ENCODE measurements at regions not wholly inside any gene's neighbourhood (a gene's known extent, or its start where the extent isn't known, plus 50 kb on each side); places are given as distances from the start of the nearest gene placed in this dataset.

DNA sequence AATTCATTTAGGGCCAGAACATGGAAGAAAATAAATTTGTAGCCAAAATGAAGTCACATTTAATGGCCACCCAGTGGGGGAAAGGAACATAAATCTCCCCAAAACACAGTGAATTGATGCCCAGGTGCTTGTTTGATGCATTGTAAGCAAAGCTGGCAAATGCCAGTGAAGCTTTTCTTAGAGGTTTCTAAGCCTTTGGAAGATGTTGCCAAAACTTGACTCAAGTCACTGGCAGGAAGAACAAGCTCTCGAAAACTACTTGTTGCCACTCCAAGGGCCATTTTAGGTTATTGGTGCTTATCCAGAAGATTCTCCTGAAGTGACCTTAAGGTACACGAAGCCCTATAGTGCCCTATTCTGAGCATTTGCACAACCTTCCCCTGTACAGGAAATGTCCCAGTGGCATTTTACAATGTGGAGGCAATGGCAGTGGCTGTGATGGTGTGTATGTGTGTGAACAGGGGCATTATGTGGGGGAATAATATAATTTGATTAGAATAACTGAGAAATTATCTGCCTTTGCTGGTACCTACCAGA, 89.5 kb upstream of the NOVA1 start:
- H3K9ac ChIP-seq (ENCODE audit: insufficient read depth in 1 of 2, low read length in 2 of 2): no peak overlapping the region
- no peak for DNase-seq
- TF ChIP-seq, protein P1, sequence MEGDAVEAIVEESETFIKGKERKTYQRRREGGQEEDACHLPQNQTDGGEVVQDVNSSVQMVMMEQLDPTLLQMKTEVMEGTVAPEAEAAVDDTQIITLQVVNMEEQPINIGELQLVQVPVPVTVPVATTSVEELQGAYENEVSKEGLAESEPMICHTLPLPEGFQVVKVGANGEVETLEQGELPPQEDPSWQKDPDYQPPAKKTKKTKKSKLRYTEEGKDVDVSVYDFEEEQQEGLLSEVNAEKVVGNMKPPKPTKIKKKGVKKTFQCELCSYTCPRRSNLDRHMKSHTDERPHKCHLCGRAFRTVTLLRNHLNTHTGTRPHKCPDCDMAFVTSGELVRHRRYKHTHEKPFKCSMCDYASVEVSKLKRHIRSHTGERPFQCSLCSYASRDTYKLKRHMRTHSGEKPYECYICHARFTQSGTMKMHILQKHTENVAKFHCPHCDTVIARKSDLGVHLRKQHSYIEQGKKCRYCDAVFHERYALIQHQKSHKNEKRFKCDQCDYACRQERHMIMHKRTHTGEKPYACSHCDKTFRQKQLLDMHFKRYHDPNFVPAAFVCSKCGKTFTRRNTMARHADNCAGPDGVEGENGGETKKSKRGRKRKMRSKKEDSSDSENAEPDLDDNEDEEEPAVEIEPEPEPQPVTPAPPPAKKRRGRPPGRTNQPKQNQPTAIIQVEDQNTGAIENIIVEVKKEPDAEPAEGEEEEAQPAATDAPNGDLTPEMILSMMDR (IDR thresholded peaks at IDR 0.05; ENCODE audit: control extremely low read depth, extremely low read depth): no peak
- no peak for ATAC-seq (ENCODE audit: insufficient read depth, low FRiP score)
- no peak overlapping the region for H3K4me3 ChIP-seq
- peaks cover 0 to 5% (median 2%) of the 10 kb centered on the region in 4 donors for H3K9me3 ChIP-seq (ENCODE audit: control insufficient read depth in 4 of 4, insufficient read depth in 3 of 4, low read length in 3 of 4)
- H3K27ac ChIP-seq (ENCODE audit: low read depth in 1 of 2, low read length in 1 of 2): no peak overlapping the region
- 45 to 89% methylated on average over 2 of the region's 2 CpGs for WGBS, 2 donors
- no peaks in the 10 kb centered on the region for H3K36me3 ChIP-seq (ENCODE audit: control insufficient read depth in 4 of 4, insufficient read depth in 4 of 4, low read length in 4 of 4)
- no peaks in the 10 kb centered on the region for H3K27me3 ChIP-seq (ENCODE audit: control insufficient read depth in 3 of 3, insufficient read depth in 3 of 3, low read length in 2 of 3)
- no peaks in the 10 kb centered on the region for H3K4me1 ChIP-seq (ENCODE audit: control insufficient read depth in 5 of 5, insufficient read depth in 5 of 5, low read length in 5 of 5)

- Histone ChIP-seq H3K4me3 (no peak overlapping the region), H3K36me3 (ENCODE audit: control insufficient read depth in 4 of 4, insufficient read depth in 4 of 4, low read length in 4 of 4) (no peaks in the 10 kb centered on the region), H3K27me3 (ENCODE audit: control insufficient read depth in 3 of 3, insufficient read depth in 3 of 3, low read length in 2 of 3) (no peaks in the 10 kb centered on the region), H3K27ac (ENCODE audit: low read depth in 1 of 2, low read length in 1 of 2) (no peak overlapping the region), H3K9ac (ENCODE audit: insufficient read depth in 1 of 2, low read length in 2 of 2) (no peak overlapping the region), H3K4me1 (ENCODE audit: control insufficient read depth in 5 of 5, insufficient read depth in 5 of 5, low read length in 5 of 5) (no peaks in the 10 kb centered on the region), H3K9me3 (ENCODE audit: control insufficient read depth in 4 of 4, insufficient read depth in 3 of 4, low read length in 3 of 4) (peaks cover 0 to 5% (median 0%) of the 10 kb centered on the region in 4 donors)
- no peak for ATAC-seq (ENCODE audit: insufficient read depth, low FRiP score)
- TF ChIP-seq, protein P1 (IDR thresholded peaks at IDR 0.05; ENCODE audit: control extremely low read depth, extremely low read depth): no peak
- DNase-seq: no peak
Observed at GRCh38 chr14:26694521-26694920, 96.7 kb upstream of the NOVA1 start.

- WGBS, 2 donors: 62 to 73% methylated on average over 4 of the region's 4 CpGs
- Histone ChIP-seq H3K27ac (ENCODE audit: low read depth in 1 of 2, low read length in 1 of 2) (no peak overlapping the region), H3K9me3 (ENCODE audit: control insufficient read depth in 4 of 4, insufficient read depth in 3 of 4, low read length in 3 of 4) (no peaks in the 10 kb centered on the region), H3K36me3 (ENCODE audit: control insufficient read depth in 4 of 4, insufficient read depth in 4 of 4, low read length in 4 of 4) (no peaks in the 10 kb centered on the region), H3K27me3 (ENCODE audit: control insufficient read depth in 3 of 3, insufficient read depth in 3 of 3, low read length in 2 of 3) (no peaks in the 10 kb centered on the region), H3K9ac (ENCODE audit: insufficient read depth in 1 of 2, low read length in 2 of 2) (no peak overlapping the region), H3K4me1 (ENCODE audit: control insufficient read depth in 5 of 5, insufficient read depth in 5 of 5, low read length in 5 of 5) (no peaks in the 10 kb centered on the region), H3K4me3 (no peak overlapping the region)
- DNase-seq (no peak), ATAC-seq (ENCODE audit: insufficient read depth, low FRiP score) (no peak)
- TF ChIP-seq, protein P1 (IDR thresholded peaks at IDR 0.05; ENCODE audit: control extremely low read depth, extremely low read depth): no peak
Observed at GRCh38 chr14:26702721-26703230, 104.9 kb upstream of the NOVA1 start.

All from lung (tissue), 11 donors.